ENCODE measurements at regions not wholly inside any gene's neighbourhood (a gene's known extent, or its start where the extent isn't known, plus 50 kb on each side); places are given as distances from the start of the nearest gene placed in this dataset.

DNA sequence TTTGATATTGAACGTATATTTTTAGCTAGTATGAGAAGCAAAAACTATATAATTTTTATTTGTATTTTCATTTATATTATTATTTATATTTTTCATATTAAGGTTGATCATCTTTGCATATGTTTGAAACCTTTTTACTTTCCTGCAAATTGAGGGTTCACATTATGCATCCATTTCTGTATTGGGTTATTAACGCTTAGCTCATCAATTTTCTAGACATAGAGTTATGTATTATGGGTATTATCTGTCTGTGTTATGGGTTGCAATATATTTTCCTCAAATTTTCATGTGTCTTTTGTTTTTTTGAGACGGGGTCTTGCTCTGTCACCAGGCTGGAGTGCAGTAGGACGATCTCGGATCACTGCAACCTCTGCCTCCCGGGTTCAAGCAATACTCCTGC, 2377.0 kb upstream of the WWC1 start:
- TF ChIP-seq, protein P1, sequence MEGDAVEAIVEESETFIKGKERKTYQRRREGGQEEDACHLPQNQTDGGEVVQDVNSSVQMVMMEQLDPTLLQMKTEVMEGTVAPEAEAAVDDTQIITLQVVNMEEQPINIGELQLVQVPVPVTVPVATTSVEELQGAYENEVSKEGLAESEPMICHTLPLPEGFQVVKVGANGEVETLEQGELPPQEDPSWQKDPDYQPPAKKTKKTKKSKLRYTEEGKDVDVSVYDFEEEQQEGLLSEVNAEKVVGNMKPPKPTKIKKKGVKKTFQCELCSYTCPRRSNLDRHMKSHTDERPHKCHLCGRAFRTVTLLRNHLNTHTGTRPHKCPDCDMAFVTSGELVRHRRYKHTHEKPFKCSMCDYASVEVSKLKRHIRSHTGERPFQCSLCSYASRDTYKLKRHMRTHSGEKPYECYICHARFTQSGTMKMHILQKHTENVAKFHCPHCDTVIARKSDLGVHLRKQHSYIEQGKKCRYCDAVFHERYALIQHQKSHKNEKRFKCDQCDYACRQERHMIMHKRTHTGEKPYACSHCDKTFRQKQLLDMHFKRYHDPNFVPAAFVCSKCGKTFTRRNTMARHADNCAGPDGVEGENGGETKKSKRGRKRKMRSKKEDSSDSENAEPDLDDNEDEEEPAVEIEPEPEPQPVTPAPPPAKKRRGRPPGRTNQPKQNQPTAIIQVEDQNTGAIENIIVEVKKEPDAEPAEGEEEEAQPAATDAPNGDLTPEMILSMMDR (IDR thresholded peaks at IDR 0.05): no peak
- no peak for TF ChIP-seq ZFX (IDR thresholded peaks at IDR 0.05; ENCODE audit: borderline replicate concordance)
